OCI-LY1 (cell line): ENCODE measurements at regions not wholly inside any gene's neighbourhood (a gene's known extent, or its start where the extent isn't known, plus 50 kb on each side); places are given as distances from the start of the nearest gene placed in this dataset.

Experiments used
- H2AFZ ChIP-seq: fragments of 200-600 bp; sonication (generic), shearing (Covaris generic); 2 replicates; pipeline ENCODE4 v1.6.0; 2014; ENCODE audit warnings: antibody characterized with exemption, mild to moderate bottlenecking, low read length
- H3F3A ChIP-seq: fragments of 200-600 bp; sonication (generic), shearing (Covaris generic); 2 replicates; pipeline ENCODE4 v1.6.0; 2014; ENCODE audit warnings: mild to moderate bottlenecking, antibody characterized with exemption, low read length, moderate library complexity; ENCODE audit not compliant: insufficient read depth
- H3K27ac ChIP-seq: fragments of 200-600 bp; sonication (generic); 2 replicates; pipeline ENCODE4 v1.5.1; 2014; ENCODE audit warnings: low read length, mixed run types, mild to moderate bottlenecking, low read depth; ENCODE audit not compliant: poor library complexity, severe bottlenecking
- H3K27me3 ChIP-seq: fragments of 200-600 bp; sonication (generic); 2 replicates; pipeline ENCODE4 v1.6.0; 2014; ENCODE audit warnings: antibody characterized with exemption, mild to moderate bottlenecking, low read length, moderate library complexity; ENCODE audit not compliant: insufficient read depth
- H3K36me3 ChIP-seq: fragments of 200-600 bp; sonication (generic); 2 replicates; pipeline ENCODE4 v1.6.1; 2014; ENCODE audit warnings: mild to moderate bottlenecking, antibody characterized with exemption, low read length, moderate library complexity, mixed read lengths; ENCODE audit not compliant: insufficient read depth
- H3K4me1 ChIP-seq: fragments of 200-600 bp; sonication (generic); 2 replicates; pipeline ENCODE4 v1.5.1; 2014; ENCODE audit warnings: mild to moderate bottlenecking, low read length, moderate library complexity; ENCODE audit not compliant: insufficient read depth, severe bottlenecking
- H3K4me2 ChIP-seq: fragments of 200-600 bp; sonication (generic), shearing (Covaris generic); 2 replicates; pipeline ENCODE4 v1.6.1; 2014; ENCODE audit warnings: low read length
- H3K4me3 ChIP-seq: fragments of 200-600 bp; sonication (generic); 2 replicates; pipeline ENCODE4 v1.5.1; 2014; ENCODE audit warnings: low read length, low read depth, mild to moderate bottlenecking, mixed read lengths; ENCODE audit not compliant: poor library complexity, severe bottlenecking
- H3K79me2 ChIP-seq: fragments of 200-600 bp; shearing (Covaris generic); 2 replicates; pipeline ENCODE4 v1.6.1; 2016; ENCODE audit warnings: mixed run types, low read length, mixed read lengths; ENCODE audit not compliant: insufficient read depth
- H3K9ac ChIP-seq: fragments of 200-600 bp; sonication (generic), shearing (Covaris generic); 2 replicates; pipeline ENCODE4 v1.6.1; 2014; ENCODE audit warnings: mild to moderate bottlenecking, low read length, mixed read lengths
- H3K9me2 ChIP-seq: fragments of 200-600 bp; sonication (generic), shearing (Covaris generic); 2 replicates; pipeline ENCODE4 v1.6.1; 2014; ENCODE audit warnings: low read depth, mild to moderate bottlenecking, low read length, mixed read lengths
- H3K9me3 ChIP-seq: fragments of 200-600 bp; shearing (Covaris generic); 2 replicates; pipeline ENCODE4 v1.6.1; 2014; ENCODE audit warnings: low read length, mixed read lengths
- H4K20me1 ChIP-seq: fragments of 200-600 bp; sonication (generic), shearing (Covaris generic); 2 replicates; pipeline ENCODE4 v1.6.0; 2016; ENCODE audit warnings: mild to moderate bottlenecking, low read length; ENCODE audit not compliant: insufficient read depth
- CTCF ChIP-seq: fragments of 200-600 bp; sonication (generic), shearing (Covaris generic); IDR thresholded peaks from 2 replicates; pipeline ENCODE4 v1.5.1; 2017; ENCODE audit warnings: mild to moderate bottlenecking, antibody characterized with exemption, low read length, moderate library complexity, mixed read lengths
- EZH2 ChIP-seq: fragments of 200-600 bp; sonication (generic), shearing (Covaris generic); IDR thresholded peaks from 2 replicates; pipeline ENCODE4 v1.8.0; 2017; ENCODE audit warnings: borderline replicate concordance, mixed run types, mild to moderate bottlenecking, antibody characterized with exemption, low read length, moderate library complexity, mixed read lengths

DNA sequence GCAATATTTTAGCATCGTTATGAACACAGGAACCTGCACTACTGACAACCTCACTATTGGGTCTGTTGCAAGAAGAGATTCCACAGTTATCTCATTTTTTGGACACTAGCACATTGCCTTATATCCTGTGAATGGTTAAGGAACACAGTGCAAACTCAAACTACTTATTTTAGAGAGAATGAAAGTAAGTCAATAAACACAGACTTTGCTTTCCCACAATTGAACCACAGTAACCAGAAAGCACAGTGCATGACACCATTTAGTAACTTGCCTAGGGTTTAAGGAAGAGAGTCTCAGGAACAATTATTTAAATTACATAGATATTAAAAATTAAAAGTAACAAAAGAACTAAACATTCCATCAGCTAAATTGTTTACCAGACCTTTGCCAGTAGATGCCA is 468.8 kb downstream of the ZWINT start:
- TF ChIP-seq CTCF (no peak), EZH2 (no peak)

DNA sequence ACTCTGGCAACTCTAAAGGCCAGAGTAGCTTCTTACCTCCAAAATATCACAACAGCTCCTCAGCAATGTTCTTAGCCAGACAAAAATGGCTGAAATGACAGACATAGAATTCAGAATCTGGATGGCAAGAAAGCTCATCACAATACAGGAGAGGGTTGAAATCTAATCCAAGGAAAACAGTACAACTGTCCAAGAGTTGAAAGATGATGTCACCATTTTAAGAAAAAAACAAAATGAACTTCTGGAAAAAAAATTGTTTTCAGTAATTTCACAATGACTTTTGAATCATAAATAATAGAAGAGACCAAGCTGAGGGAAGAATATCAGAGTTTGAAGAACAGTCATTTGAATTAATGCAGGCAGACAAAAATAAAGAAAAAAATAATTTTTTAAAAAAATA is 479.5 kb downstream of the ZWINT start:
- Histone ChIP-seq H3K27ac (no peak overlapping the region), H3K36me3 (no peaks in the 10 kb centered on the region), H3K79me2 (no peaks in the 10 kb centered on the region), H3K4me3 (no peak overlapping the region), H3F3A (no peaks in the 10 kb centered on the region), H2AFZ (no peak overlapping the region), H3K9ac (no peak overlapping the region), H3K4me2 (no peak overlapping the region), H3K9me2 (no peaks in the 10 kb centered on the region), H3K4me1 (no peaks in the 10 kb centered on the region), H3K9me3 (no peaks in the 10 kb centered on the region), H4K20me1 (no peaks in the 10 kb centered on the region), H3K27me3 (no peaks in the 10 kb centered on the region)
- TF ChIP-seq CTCF: no peak
- no peak for TF ChIP-seq EZH2

More for the DNA sequence above, 468.8 kb downstream of the ZWINT start:
- Histone ChIP-seq H3K4me1 (no peaks in the 10 kb centered on the region), H3K4me3 (no peak overlapping the region), H3K9me2 (no peaks in the 10 kb centered on the region), H3K79me2 (no peaks in the 10 kb centered on the region), H3K27ac (no peak overlapping the region), H3K9me3 (no peaks in the 10 kb centered on the region), H3K4me2 (no peak overlapping the region), H3F3A (no peaks in the 10 kb centered on the region), H4K20me1 (no peaks in the 10 kb centered on the region), H3K9ac (no peak overlapping the region), H2AFZ (no peak overlapping the region), H3K36me3 (no peaks in the 10 kb centered on the region), H3K27me3 (no peaks in the 10 kb centered on the region)

GRCh38 chr10:55873485-55873884 is 487.6 kb downstream of the ZWINT start:
- no peaks in the 10 kb centered on the region for H3K36me3 ChIP-seq
- H3K79me2 ChIP-seq: no peaks in the 10 kb centered on the region
- no peak for TF ChIP-seq CTCF
- no peak for TF ChIP-seq EZH2
- no peaks in the 10 kb centered on the region for H3K4me1 ChIP-seq
- H4K20me1 ChIP-seq: no peaks in the 10 kb centered on the region
- no peak overlapping the region for H2AFZ ChIP-seq
- H3K4me3 ChIP-seq: no peak overlapping the region
- H3K27ac ChIP-seq: no peak overlapping the region
- no peaks in the 10 kb centered on the region for H3K9me2 ChIP-seq
- no peak overlapping the region for H3K9ac ChIP-seq
- no peak overlapping the region for H3K4me2 ChIP-seq
- no peaks in the 10 kb centered on the region for H3K27me3 ChIP-seq
- no peaks in the 10 kb centered on the region for H3K9me3 ChIP-seq
- H3F3A ChIP-seq: no peaks in the 10 kb centered on the region
